Left ventricle myocardium inferior (tissue), 1 donor: ENCODE measurements at regions not wholly inside any gene's neighbourhood (a gene's known extent, or its start where the extent isn't known, plus 50 kb on each side); places are given as distances from the start of the nearest gene placed in this dataset.
A peak's percentile ranks its signal among the peaks of the same experiment; 100 is the strongest.

Experiments used
- DNase-seq: peaks from one replicate; pipeline ENCODE4 v3.0.0-alpha.2; 2020
- H3K27ac ChIP-seq: fragments of 200-600 bp; replicated peaks from 2 replicates; pipeline ENCODE4 v1.8.0; 2021
- H3K27me3 ChIP-seq: fragments of 200-600 bp; 2 replicates; pipeline ENCODE4 v1.8.0; 2021; ENCODE audit warnings: low read depth
- H3K36me3 ChIP-seq: fragments of 200-600 bp; 2 replicates; pipeline ENCODE4 v1.8.0; 2021
- H3K4me1 ChIP-seq: fragments of 200-600 bp; 2 replicates; pipeline ENCODE4 v1.8.0; 2021
- H3K4me3 ChIP-seq: fragments of 200-600 bp; 2 replicates; pipeline ENCODE4 v1.8.0; 2021; ENCODE audit warnings: mild to moderate bottlenecking, moderate library complexity
- H3K9me3 ChIP-seq: fragments of 200-600 bp; replicated peaks from 2 replicates; pipeline ENCODE4 v1.8.0; 2021
- intact Hi-C: fragments of 100-400 bp; cut with micrococcal nuclease; formaldehyde crosslinking; loops from one replicate; pipeline ENCODE4 v1.11.0; 2022
- TF ChIP-seq, protein P1 (sequence below): fragments of 200-600 bp; IDR thresholded peaks from 2 replicates; pipeline ENCODE4 v1.8.0; 2021; ENCODE audit warnings: antibody characterized with exemption, mild to moderate bottlenecking, borderline replicate concordance
- donor health status: DM: no; HTN: yes; CAD: no; lungs with severe emphysema.

- peaks cover 19% of the 10 kb centered on the region for H3K4me1 ChIP-seq
- no peaks in the 10 kb centered on the region for H3K36me3 ChIP-seq
- no peak for DNase-seq
- H3K27me3 ChIP-seq, result no peaks in the 10 kb centered on the region
- intact Hi-C loops, result no loop called here
- peak overlapping the region; percentile 39 for H3K4me3 ChIP-seq
- peak overlapping the region; percentile 36 for H3K27ac ChIP-seq
- H3K9me3 ChIP-seq, result no peaks in the 10 kb centered on the region
- TF ChIP-seq, protein P1, sequence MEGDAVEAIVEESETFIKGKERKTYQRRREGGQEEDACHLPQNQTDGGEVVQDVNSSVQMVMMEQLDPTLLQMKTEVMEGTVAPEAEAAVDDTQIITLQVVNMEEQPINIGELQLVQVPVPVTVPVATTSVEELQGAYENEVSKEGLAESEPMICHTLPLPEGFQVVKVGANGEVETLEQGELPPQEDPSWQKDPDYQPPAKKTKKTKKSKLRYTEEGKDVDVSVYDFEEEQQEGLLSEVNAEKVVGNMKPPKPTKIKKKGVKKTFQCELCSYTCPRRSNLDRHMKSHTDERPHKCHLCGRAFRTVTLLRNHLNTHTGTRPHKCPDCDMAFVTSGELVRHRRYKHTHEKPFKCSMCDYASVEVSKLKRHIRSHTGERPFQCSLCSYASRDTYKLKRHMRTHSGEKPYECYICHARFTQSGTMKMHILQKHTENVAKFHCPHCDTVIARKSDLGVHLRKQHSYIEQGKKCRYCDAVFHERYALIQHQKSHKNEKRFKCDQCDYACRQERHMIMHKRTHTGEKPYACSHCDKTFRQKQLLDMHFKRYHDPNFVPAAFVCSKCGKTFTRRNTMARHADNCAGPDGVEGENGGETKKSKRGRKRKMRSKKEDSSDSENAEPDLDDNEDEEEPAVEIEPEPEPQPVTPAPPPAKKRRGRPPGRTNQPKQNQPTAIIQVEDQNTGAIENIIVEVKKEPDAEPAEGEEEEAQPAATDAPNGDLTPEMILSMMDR, result no peak
Observed at GRCh38 chr6:81562169-81562568, 190.3 kb downstream of the TENT5A start.

- intact Hi-C loops, result no loop called here
- TF ChIP-seq, protein P1, result no peak
- peak overlapping the region; percentile 36 for H3K27ac ChIP-seq
Observed at GRCh38 chr6:81561731-81562130, 190.8 kb downstream of the TENT5A start.

DNA sequence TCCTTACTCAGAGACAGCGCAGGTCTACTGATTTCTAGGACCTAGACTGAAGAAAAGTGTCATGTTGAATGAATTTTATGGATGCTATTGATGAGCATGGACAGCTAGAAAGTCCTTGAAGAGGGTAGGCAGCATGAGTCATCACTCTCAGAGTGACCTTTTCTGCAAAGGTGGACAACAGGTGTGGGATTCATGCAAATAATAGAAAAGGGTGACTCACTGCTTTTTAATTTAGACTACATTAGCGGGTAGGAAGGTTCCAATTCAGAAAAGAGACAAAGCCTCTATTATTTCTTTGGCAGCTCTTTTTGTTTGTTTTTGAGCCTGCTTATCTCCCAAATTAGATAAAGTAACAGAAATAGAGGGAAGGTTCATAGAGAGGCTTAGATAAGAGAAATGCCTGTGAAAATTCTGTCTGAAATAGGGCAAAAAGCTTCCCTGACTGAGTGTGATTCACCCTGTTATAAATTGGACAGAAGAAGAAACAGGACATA lies 191.4 kb downstream of the TENT5A start:
- TF ChIP-seq, protein P1, result no peak
- DNase-seq, result no peak
- Histone ChIP-seq H3K27me3 (no peaks in the 10 kb centered on the region), H3K27ac (peak overlapping the region; percentile 36), H3K36me3 (no peaks in the 10 kb centered on the region), H3K4me3 (peak overlapping the region; percentile 39), H3K4me1 (peaks cover 19% of the 10 kb centered on the region), H3K9me3 (no peaks in the 10 kb centered on the region)
- intact Hi-C loops, result no loop called here

More at GRCh38 chr6:81561731-81562130, 190.8 kb downstream of the TENT5A start:
- H3K4me3 ChIP-seq, result peak overlapping the region; percentile 39
- H3K4me1 ChIP-seq, result peaks cover 19% of the 10 kb centered on the region
- H3K36me3 ChIP-seq, result no peaks in the 10 kb centered on the region
- no peaks in the 10 kb centered on the region for H3K27me3 ChIP-seq
- no peak for DNase-seq
- H3K9me3 ChIP-seq, result no peaks in the 10 kb centered on the region

DNA sequence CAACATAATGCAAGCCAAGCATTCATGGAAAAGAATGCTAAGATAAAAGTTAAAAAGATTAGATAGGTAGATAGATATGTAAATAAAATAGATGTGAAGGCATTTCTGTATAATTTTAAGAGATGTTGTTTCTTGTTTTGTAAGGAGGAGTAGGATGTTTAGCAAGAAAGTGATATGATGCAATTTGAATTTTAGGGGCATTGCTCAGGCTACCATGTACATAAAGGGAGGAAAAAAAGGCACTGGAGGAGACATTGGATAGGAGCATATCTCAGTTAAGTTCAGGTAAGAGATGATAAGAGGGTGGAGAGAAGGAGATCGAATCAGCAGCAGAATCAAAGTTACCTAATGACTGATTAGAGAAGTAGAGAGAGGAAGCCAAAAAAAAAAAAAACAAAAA lies 194.7 kb downstream of the TENT5A start:
- TF ChIP-seq, protein P1, result no peak
- no peaks in the 10 kb centered on the region for H3K27me3 ChIP-seq
- no peak overlapping the region for H3K4me3 ChIP-seq
- H3K9me3 ChIP-seq, result no peaks in the 10 kb centered on the region
- H3K4me1 ChIP-seq, result peaks cover 24% of the 10 kb centered on the region
- H3K27ac ChIP-seq, result no peak overlapping the region
- intact Hi-C loops, result no loop called here
- no peak for DNase-seq
- H3K36me3 ChIP-seq, result no peaks in the 10 kb centered on the region

DNA sequence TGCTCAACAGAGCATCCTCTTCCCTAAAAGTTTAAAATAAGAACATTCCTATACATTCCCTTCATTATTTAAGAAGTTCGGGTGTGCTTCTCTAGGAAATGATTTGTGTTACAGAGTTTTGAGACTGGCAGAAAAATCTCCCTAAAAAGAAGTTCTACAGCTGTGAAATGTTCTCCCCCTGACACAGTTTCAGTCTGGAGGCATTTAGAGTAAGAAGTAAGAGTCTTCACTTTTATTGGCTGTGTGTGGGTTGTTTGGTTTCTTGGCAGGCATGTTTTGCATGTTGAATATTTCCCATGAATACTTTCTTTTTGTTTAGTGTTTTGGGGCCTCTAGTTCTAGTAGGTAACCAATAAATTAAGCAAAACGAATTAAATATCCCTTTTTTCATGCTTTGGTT lies 195.9 kb downstream of the TENT5A start:
- no peak for DNase-seq
- H3K27ac ChIP-seq, result no peak overlapping the region
- H3K4me3 ChIP-seq, result no peak overlapping the region
- TF ChIP-seq, protein P1, result no peak
- intact Hi-C loops, result no loop called here
- no peaks in the 10 kb centered on the region for H3K36me3 ChIP-seq
- H3K9me3 ChIP-seq, result no peaks in the 10 kb centered on the region
- no peaks in the 10 kb centered on the region for H3K27me3 ChIP-seq
- peaks cover 20% of the 10 kb centered on the region for H3K4me1 ChIP-seq
